NCI-H146 treated with DMSO at 0.1 percent for 48 hours (cell line): ENCODE measurements at regions not wholly inside any gene's neighbourhood (a gene's known extent, or its start where the extent isn't known, plus 50 kb on each side); places are given as distances from the start of the nearest gene placed in this dataset.

Experiments
- DNase-seq: peaks from one replicate; lab custom pipeline; 2025; ENCODE audit not compliant: unreplicated experiment; lab: John Stamatoyannopoulos, UW

DNA sequence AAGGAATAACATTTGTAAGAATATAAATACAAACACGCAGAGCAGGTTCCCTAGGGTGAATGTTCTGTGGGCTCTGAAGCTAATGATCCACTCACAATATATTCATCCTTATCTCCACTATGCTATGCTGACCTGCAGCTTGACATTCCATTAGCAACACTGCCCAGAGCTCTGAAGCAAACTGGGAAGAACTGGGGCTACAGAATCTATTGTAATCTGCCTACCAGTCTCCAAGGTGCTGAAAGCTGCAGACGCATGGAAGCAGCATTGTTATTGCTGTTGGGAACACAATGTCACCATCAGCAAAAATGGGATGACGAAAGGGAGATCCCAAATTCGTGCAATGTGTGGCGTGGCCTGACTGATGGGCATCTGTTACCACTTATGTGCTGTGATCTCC is 316.7 kb upstream of the RORA start:
- DNase-seq, result no peak

DNA sequence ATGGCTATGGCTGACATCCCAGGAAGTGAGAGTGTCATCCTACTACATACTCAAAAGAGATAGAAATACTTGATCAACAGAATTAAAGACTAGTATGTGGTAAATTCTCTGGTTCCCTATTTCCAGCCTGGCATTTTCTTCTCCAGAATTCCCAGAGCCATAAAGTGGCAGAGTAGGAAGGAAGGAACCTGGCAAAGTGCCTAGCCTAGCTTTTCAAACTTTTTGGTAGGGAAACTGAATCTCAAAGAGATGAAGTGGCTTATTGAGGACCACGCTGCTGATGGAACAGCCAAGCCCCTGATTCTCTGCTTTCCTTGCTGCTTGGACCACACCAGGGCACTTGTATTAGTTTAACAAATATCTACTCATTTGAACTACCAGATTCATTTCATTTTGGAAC is 312.4 kb upstream of the RORA start:
- DNase-seq, result no peak

DNA sequence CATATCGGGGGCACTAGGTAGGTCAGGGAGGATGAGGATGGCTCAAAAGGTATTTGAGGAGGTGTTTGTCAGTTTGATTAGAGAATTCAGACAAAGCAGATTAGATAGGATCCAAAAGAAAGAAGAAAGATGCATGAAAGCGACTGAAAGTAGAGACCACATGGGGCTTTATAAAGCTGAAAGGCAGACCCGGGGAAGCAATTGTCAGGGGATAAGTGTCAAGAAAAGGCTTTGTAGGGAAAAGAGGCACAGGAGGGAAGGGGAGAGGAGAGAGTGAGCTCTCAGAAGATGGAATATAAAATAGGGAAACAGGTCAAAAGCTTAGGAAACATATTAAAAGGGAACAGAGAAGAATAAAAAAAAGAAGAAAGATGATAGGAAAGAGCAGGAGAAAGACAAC is 308.2 kb upstream of the RORA start:
- no peak for DNase-seq

DNA sequence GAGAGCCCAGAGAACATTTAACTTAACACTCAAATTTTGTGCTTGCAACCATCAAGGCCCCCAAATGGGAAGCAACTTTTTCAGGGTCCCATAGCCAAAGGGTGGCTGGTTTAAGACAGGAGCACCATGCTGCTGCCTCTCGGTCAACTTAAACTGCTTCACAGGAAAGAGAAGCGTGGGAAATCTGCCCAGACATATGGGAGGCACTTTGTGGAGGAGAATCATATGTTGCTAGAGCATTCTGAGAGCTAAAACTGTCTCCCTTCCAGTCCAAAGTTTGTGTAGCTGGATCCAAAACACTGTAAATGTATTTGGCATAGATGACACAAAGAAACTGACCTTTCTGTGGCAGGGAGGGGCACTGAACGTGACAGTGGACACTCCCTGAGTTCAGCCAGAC is 305.9 kb upstream of the RORA start:
- DNase-seq, result no peak

DNA sequence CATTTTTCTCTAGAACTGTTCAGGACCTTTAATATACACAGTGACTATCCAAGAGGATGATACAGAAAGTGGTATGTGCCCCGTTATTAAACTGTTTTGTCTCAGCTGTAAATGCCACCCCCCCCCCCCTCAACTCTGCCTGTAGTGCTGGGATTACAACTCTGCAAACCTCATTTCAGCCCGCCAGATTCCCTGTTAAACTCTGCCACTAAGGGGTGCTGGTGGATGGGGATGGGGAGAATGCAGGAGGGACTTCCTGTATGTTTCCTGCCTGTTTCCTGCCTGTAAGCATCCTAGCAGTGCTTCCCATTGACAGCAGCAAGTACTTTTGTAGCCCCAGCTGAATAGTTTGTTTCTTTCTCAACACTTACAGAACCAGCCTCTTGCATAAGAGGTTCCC is 301.7 kb upstream of the RORA start:
- no peak for DNase-seq

DNA sequence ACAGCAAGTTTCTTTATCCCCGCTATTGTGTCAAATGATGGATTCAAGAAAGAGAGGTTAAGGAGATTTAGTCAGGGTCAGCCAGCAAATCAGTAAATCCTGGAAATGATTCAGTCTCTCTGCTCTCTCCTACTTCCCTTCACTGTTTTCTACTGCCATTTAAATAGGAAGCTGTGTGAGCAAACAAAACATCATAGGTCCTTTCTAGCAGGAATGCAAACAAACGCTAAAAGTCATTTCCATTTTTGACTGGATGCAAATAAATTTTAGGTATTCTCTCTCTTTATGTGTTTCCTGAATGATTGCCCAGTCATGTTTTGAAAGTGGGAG is 299.4 kb upstream of the RORA start:
- no peak for DNase-seq

DNA sequence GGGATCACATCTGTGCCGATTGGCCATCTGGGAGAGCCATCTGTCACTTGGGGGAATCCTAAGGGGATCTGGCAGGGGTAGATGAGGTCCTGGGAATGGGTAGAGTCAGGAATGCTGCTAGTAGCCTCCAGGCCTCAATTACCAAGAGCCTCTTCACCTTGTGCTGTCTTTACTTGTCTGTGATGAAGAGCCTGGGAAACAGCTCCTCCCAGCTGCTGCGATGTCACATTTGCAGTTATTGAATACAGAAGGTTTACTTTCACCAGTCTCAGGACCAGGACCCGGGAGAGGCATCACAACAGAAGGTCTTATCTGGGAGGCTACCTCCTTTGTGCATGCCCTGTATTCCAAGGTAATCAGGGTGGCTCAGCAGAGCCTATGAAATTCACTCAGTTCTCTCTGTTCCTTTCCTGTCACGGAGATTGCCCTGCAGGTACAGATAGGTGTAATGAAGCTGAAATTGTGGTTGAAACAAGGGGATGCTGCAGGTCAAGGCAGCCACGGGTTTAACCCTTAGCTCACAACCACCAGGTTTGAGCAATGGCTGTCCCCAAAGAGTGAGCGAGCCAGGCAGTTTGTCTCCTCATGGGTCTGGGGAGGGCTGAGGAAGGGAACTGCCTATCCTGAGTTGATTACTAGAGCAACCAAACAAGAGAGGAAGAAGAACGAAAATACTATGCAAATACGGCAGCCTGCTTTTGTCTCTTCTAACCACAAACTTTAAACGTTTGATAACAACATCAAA is 298.9 kb upstream of the RORA start:
- peak; percentile 35 for DNase-seq

DNA sequence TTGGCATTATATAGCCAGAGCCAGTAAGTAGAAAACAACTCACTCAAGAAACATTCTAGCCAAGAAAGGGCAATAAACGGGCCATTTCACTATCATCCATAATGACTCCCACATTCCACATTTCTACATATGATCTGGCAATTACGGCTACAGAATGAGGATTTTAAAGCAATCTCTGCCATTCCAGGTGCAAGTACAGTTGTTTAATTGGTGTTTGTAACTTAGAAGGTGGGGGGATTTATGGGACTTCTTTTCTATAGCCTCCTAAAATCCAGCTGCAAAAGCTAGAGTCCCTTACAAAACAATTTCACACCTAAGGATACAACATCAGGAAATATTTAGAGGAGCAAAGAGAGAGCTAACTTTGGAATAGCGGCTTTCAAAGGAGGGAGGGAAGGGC is 295.4 kb upstream of the RORA start:
- no peak for DNase-seq

DNA sequence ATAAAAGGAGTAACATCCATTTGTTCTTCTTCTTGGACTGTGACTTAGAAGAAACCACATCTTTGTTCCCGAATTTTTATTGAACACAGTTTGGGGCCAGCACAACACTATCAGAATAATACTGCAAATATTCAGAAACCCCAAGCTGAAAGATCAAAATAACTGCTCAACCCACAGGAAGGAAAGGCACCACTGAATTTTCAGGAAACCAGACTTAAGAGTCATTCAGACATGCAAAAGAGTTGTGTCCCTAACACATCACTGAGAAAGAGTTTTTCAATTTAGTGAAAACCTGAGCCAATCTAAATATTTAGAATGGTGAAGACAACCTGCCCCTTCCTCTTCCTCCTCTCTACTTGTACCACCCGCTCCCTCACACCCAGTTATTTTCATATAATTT is 295.0 kb upstream of the RORA start:
- DNase-seq, result no peak

DNA sequence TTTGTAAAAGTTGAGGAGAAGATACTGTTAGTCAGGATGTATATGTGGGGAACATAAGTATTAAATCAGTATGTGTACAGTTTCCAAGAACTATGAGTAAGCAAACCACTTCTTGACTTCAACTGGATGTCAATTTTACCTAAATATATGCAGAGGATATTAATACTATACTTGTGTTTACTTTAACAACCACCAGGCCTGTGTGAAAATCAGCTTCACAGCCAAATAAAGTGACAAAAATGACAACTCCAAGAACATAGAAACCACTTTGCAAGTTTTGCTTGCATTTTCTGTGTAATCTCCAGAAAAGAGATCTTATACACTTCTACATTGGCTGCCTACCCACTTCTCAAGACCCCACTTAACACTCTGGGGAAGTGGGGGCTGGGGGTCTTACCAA is 293.3 kb upstream of the RORA start:
- no peak for DNase-seq

DNA sequence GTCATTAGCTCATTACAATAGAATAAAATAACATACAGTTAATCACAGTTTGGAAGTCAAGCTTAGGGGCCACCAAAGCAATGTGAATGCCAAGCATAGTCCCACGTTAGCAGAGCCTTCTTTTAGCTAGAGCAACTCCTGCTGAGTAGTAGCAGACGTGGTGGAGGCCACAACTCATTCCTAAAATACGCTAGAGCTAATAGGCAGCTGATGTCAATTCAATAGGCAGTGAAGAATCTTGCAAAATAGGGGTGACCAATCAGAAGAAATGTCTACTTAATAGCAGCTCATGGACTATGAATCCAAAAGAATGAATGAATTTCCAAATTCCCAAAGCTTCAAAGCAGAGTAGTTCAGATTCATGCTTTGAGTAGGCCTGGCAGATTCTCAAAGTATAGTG is 292.9 kb upstream of the RORA start:
- no peak for DNase-seq

DNA sequence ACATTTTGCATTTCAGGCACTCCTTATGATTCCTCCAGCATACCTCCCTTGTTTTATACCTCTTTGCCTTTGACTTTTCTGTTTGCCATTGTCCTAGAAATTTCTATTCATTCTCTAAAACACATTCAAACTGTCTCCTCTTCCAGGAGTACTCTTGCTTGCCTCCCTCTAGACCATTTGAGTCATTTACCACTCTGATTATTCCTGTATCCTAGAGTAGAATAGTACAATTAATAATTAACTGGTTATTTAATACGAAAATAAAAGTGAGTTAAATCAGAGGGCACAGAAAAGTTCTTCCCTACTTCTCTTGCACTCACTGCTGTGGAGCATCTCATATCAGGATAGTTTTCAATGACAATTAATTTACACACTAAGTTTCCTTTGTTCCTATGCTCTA is 290.2 kb upstream of the RORA start:
- no peak for DNase-seq

DNA sequence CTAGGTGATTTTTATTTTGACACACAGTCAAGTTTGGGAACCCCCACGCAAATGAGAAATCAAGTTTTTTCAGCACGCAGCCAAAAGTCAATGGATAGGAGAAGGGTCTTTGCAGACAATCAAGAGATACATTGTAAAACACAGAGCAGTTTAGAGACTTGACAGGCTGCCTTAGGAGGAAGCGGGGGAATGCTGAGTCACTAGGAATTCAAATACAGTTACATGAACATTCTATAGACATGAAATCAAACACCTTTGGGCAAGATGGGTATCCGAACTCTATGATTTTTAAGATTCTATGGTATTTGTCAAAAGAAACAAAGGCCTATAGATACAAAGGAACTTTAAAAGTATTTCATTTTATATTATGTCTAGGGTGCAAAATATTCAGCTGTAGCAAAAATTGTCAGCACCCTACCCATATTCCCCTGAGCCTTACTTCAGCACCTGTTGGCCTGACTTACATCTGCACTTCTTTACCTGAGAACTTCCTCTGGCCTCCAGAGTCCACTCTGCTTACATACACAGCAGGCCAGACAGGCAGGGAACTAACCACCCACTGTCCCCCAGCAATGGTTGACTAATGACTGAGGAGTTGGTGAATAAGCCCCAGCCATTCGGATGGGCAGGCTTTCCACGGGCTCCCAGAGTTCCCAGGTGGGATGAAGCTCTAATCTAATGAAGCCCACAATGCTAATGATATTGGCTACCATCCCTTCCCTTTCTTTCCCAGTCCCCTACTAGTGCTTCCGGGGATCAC is 289.3 kb upstream of the RORA start:
- DNase-seq, result no peak

DNA sequence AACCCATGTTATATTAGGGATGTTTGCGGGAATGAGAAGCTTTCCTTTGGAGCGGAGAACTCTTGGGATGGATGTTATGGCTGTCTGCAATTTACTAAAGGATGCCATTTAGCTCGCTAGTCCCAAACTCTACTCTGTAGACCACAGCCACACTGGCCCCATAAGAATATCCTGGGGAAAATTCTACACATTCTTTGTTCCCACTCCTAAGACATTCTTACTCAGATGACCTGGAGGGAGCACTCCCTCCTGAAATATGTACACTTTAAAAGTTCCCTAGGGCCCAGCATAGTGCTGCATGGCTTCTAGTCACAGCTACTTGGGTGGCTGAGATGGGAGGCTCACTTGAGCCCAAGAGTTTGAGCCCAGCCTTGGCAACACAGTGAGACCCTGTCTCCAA is 288.7 kb upstream of the RORA start:
- DNase-seq, result no peak

DNA sequence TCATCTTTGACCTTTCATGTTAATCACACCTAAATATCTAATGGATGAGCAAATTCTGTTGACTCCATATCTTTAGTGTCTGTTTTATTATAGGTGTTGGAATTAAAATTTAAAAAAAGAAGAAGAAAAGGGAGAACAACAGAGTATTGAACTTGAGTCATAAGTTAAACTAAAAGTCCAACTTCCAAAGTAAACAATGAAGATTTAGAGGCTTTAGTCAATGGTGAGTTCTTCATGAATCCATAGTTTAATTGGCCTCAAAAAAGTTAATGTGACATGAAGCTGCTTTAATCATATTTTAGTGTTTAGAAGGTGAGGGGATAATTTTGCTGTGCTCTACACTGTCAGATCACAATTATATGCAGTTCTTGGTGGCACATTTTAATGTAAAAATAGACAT is 288.2 kb upstream of the RORA start:
- DNase-seq, result no peak

DNA sequence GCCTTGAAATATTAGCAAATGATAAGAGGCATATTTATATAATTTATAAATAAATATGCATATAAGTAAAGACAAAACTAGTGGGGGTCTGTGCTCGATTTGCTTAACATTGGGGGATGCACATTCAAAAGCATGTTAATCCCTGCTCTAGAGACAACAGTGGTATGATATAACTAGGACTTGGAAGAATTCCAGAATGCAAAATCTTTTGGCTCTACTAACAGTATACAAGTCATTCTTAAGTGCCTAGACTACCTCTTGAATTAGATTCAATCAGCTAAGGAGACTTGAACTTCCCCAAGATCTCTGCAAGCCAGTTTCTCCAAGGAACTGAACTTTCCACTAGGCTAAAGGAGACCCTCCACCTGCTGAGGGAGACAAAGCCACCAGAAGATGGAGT is 282.7 kb upstream of the RORA start:
- no peak for DNase-seq

DNA sequence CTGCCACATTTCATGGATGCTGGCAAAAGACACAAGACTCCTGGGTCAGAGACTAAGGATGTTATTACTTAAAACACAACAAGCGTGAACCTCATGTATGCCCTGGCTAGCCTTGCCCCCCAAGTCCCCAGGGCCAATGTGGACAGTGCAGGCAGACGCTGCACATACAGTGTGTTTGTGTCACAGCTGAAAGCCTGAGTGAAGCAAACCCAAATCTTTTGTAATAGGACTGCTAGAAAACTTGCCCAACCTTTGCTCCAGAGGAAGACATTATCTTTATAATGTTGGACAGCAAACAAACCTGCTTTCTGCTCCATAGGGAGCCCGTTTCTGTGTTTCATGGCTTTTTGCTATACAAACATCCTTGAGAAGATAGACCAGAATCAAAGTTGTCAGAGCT is 282.0 kb upstream of the RORA start:
- DNase-seq, result peak; percentile 7

DNA sequence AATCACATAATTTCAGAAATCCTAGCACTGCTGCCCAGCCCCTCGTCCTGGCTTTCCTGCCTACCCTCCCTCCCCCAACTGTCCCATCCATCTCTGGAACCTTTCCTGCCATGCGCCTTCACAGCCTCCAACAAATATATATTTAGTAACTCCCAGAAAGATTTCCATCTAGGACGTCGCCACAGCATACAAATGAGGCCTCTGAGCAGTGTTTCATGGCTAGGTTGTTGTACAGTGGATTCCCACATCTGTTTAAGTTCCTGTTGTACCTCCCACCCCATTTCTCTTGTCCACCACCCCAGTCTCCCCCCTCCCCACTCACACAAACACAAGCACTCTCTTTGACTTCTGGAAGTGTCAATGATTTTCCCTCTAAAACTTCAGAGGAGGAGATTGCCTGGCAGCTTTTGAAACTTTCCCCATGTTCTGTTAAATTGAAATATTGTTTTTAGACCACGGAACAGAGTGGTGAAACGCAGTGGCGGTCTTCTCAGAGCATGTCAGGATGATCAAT is 280.3 kb upstream of the RORA start:
- no peak for DNase-seq

DNA sequence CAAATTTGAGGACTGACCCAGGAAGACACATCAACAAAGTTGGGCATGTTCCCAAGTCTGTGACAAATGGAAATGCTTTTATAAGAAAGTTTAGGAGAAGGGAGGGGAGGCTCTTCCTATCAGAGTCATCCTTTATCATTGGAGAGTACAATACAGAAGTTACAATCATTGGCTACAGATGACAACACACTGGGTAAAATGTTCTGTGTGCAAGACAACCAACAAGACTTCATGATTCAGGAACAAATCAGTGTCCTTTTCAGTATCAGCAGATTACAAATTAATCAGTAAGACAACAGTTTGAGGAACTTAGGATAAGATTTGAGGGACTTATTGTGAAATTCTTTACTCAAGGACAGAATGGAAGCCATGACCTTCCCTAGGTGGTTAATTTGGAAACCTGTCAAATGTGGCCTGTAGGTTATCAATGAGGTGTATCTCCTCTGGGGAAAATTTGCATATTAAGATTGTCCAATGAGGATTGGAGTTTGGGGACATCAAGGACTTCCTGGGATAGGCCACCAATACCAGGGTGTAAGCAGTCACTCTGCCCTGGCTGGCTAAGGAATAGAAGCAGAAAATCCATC is 274.4 kb upstream of the RORA start:
- DNase-seq, result no peak

DNA sequence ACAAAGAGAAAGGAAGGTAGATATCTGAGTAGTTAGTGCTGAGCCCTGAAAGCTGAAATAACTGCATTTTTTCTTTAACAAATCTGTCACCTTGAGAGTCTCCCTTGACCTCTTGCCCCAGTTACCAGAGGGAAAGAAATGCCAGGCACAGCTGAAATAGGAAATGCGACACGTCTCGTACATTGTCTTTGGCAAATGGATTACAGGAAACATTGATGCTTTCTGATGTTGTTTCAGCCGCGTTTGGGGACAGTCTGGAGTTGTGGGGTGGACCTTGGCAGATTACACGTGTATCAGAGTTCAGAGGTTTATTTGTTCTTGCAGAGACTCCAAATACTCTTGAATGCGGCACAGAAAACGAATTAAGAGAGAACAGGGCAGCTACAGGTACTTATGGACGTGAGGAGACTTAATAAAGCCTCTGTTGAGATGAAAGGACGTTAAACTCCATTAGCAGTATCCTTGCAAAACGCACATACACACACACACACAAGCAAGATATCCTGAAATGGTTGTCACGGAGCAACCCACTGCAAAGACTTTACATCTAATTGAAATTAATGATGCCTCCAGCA is 272.8 kb upstream of the RORA start:
- DNase-seq, result no peak

DNA sequence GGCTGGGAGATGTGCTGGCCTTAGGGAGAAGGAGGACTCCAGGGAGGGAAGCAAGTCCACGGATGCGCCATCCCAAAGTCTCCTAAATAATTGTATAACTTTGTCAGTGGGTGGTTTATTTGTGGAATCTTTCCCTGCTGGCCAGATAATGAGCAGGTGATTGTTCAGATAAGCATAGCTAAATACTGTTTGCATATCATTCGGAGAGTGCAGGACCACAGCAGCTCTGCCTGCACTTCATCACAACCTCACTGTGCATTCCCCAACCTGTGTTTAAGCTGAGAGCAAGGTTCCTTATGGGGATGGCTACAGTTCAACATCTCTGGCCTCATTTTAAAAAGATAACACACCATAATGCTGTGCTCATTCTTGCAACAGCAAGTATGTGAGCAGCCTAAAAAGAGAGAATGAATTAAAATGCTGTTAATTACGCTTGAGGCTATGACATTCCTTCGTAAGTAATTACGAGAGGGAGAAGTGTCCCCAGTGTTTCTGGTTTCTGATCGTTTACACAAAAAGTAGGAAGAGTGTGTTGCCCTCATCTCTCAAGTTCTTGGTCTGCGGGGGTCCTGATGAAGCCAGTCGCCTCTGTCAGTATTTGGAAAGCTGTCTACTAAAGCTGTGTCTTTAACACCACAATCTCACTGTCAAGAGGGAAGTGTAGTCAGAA is 272.0 kb upstream of the RORA start:
- peak; percentile 76 for DNase-seq

DNA sequence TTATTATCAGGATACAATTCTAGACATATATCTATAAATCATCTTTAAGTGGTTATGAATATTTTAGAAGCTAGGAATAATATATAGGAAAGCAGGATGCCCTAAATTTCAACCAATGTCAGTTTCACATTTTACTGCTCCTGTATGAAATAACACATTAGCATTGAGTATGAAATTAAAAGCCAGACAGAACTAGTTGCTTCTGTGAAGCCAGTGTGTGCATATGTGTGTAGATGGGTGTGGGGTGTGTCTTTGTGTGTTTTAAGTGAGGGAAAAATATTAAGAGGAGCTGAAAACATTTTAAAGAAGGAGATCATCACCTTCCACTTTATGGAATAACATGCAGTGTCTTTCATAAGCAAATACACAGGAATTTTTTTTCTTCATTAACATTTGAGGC is 271.4 kb upstream of the RORA start:
- DNase-seq, result no peak
